GM21825 (cell line): ENCODE measurements at regions not wholly inside any gene's neighbourhood (a gene's known extent, or its start where the extent isn't known, plus 50 kb on each side); places are given as distances from the start of the nearest gene placed in this dataset.
A peak's percentile ranks its signal among the peaks of the same experiment; 100 is the strongest.

Source experiments
- ATAC-seq: cut with Tn5 transposase; IDR thresholded peaks from one replicate; pipeline ENCODE4 v1.9.1; 2021; ENCODE audit warnings: mild to moderate bottlenecking, moderate library complexity; ENCODE audit not compliant: unreplicated experiment

GRCh38 chr6:87860902-87861301 is 158.9 kb upstream of the AKIRIN2 start:
- no peak for ATAC-seq

DNA sequence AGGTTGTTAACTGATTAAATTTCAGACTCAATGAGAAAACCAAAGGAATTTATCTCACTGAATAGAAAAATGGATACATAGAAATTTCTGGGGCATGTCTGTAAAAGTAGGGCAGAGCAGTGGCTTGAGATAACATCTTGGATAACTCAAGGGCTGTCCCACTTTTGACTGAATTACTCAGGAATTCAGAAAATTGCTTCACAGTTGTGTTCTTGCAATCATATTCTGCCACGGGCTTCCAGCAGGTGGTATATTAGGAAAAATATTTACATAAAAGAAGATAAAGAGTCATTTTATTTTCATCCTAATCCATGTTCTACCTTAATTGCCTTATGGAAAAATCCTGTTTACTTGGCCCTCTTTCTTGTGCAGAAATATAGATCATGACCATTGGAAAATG is 156.4 kb upstream of the AKIRIN2 start:
- no peak for ATAC-seq

DNA sequence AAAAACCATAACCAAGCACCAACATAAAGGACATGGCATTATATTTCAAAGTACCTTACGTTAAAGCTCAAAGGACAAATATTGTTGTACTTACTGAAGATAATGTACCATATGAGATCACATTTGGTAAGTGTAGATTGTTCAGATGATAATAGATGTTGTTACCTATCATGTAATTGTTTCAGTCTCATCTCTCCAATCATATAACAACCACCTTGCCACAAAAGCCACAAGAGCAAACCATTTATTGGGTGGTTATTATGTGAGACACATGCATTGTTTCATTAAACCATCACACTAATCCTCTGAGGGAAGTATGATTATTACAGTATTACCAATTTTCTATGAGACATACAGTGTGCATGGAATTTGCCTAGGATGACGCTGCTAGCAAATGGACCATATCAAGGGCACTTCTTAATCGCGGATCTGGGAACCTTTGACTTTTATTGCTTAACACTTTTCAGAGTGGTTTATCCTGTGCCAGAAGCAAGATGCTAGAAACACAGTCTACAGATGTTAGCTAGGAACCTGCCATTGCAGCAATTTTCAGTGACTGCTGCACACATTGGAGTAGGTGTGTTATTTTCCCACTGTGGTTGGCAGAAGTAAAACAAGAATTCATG is 149.8 kb upstream of the AKIRIN2 start:
- no peak for ATAC-seq

- ATAC-seq = no peak
Measured at GRCh38 chr6:87848616-87849015, 146.6 kb upstream of the AKIRIN2 start.

GRCh38 chr6:87847830-87848210 is 145.8 kb upstream of the AKIRIN2 start:
- no peak for ATAC-seq

DNA sequence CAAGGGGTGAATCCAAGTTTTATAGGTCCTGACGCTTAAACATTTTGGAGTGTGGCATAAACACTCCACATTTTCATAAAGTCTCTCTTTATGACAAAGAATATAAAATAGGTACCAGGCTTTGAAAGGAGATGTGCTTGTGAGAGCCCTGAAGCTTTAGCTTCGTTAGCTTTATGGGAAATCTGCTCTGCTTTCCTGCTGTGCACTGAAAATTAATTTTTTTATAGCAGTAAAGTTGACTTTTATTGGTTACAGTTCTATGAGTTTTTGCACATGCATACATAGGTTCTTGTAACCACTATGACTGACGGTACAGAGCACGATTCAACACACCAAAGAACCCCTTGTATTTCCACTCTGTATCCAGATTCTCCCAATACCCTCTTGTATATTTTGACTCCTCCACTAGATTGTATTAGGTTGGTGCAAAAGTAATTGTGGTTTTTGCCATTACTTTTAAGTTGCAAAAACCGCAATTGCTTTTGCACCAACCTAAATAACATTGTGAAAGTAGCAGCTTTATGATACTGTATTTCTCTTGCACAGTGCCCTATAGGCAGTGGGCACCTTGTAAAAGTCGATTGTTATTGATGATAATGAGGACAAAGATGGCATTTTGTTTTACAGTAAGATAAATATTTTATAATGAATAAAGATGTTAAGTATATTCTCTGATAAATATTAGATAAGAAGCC is 145.2 kb upstream of the AKIRIN2 start:
- ATAC-seq = no peak

DNA sequence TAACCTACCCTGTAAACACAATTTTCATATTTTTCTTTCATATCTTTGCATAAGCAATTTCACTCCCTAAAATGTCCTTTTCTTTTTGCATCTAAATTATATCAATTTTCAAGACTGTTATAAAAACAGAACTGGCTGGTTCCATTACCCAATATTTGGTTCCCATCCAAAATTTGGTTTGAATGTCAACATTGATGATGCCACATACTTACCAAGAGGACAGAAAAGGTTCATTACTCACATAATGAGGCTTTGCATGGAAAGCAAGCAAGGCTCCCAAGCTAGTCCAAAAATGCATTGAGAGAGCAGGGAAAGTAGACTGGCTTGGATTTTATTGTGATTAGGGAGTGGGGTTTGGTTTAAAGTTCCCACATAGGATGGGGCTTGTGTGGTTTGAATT is 144.4 kb upstream of the AKIRIN2 start:
- no peak for ATAC-seq

DNA sequence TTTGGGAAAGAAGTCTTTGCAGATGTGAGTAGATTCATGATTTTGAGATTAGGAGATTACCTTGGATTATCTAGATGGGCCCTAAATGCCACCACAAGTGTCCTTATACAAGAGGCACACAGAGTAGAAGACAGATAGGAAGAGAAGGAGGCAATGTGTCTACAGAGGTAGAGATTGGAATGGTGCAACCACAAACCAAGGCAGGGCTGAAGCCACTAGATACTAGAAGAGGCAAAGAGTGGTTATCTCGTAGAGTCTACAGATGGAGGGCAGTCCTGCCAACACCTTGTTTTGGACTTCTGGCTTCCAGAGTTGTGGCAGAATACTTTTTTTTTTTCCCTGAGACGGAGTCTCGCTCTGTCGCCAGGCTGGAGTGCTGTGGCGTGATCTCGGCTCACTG is 138.3 kb upstream of the AKIRIN2 start:
- ATAC-seq = no peak

GRCh38 chr6:87837876-87838275 is 135.8 kb upstream of the AKIRIN2 start:
- no peak for ATAC-seq

DNA sequence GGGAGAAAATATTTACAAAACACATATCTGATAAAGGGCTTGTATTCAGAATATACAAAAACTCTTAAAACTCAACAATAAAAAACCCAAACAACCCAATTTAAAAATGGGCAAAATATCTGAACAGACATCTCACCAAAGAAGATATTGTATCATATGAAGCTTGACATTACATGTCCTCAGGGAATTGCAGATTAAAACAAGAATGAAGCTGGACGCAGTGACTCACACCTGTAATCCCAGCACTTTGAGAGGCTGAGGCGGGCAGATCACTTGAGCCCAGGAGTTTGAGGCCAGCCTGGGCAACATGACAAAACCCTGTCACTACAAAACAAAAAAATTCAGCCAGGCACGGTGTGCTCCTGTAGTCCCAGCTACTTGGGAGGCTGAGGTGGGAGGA is 135.4 kb upstream of the AKIRIN2 start:
- ATAC-seq = no peak

GRCh38 chr6:87832025-87832825 is 130.2 kb upstream of the AKIRIN2 start:
- peak; percentile 59 for ATAC-seq

- ATAC-seq = no peak
Measured at GRCh38 chr6:87830907-87831306, 128.9 kb upstream of the AKIRIN2 start.

DNA sequence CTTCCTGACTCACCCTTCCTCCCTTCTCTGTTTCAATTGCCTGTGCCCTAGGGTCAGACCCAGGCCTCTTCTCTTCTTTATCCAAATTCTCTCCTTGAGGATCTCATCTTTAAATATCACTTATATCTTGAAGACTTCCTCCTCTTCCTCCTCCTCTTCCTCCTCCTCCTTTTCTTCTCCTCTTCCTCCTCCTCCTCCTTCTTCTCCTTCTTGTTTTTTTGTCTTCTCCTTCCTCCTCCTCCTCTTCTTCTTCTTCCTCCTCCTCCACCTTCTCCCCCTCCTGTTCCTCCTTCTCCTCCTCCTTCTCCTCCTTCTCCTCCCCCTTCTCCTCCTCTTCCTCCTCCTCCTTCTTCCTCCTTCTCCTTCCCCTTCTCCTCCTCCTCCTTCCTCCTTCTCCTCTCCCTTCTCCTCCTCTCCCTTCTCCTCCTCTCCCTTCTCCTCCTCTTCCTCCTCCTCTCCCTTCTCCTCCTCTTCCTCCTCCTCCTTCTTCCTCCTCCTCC is 127.6 kb upstream of the AKIRIN2 start:
- ATAC-seq = no peak

GRCh38 chr6:87828044-87828443 is 126.0 kb upstream of the AKIRIN2 start:
- no peak for ATAC-seq

- no peak for ATAC-seq
Measured at GRCh38 chr6:87827346-87827745, 125.3 kb upstream of the AKIRIN2 start.

- ATAC-seq = no peak
Measured at GRCh38 chr6:87826424-87826823, 124.4 kb upstream of the AKIRIN2 start.

DNA sequence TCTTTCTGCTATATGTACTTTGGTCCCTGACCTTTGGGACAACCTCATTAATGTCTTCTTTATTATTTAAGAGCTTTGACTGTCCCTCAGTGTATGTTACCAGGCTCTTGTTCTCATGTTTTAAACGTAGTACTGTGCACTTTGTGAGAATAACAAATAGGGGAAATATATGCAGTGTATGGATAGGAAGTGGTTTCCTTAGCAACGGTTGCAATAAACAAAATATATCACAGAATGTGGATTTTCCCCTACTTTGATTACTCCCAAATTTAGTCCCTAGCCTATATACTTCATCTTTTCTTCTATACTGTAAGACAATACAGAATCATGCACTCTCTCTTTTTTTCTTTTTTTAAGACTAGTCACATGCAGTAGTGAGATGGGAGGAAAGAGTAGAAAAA is 123.8 kb upstream of the AKIRIN2 start:
- no peak for ATAC-seq

DNA sequence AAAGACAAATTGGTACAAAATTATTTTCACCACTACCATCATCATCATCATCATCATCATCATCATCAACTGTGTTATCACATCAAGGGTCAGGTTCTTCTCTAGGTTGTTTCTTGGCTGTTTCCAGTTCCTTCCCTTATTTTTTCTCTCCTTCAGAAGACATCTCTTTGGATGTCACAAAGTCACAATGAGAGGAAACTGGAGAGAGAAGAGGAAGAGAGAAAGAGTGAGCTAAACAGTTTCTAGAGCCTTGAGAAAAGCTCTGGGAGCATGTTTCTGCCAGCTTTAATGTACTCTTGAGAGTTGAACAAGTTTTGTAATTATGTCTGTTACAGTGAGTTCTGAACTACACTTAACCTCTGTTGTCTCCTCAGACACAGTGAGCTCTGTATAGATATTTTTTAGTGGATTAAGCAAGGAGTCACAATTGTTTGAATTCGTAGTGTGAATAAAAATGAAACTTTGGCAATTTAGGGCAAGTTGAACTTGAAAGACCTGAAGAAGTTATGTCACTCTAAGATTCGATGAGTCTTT is 123.0 kb upstream of the AKIRIN2 start:
- no peak for ATAC-seq

- no peak for ATAC-seq
Measured at GRCh38 chr6:87822011-87822410, 120.0 kb upstream of the AKIRIN2 start.

DNA sequence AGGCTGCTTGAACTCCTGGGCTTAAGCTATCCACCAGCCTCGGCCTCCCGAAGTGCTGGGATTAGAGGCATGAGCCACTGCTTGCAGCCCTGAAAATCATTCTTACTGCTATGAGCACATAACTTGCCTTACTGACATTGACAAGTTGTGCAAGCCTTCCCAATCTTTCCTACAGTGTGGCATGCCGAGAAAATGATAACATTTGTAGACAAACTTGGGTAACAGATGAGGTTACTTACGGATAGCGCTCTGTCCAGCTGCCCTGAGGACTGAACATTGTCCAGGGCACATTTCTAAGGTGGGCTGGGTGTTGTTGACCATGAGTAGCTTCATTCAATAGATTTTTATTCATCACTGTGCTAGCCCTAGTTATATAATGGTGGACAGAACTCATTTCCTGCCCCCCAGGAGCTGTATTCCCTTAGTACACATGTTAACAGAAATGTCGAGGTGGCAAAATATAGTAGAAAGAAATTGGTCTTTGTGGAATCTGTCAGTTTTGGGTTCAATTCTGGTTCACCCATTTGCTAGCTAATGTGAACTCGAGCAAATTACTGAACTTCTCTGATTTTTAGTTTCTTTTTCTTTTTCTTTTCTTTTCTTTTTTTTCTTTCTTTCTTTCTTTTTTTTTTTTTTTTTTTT is 118.4 kb upstream of the AKIRIN2 start:
- no peak for ATAC-seq

GRCh38 chr6:87817183-87817582 is 115.2 kb upstream of the AKIRIN2 start:
- ATAC-seq = no peak
